ENCODE measurements at regions not wholly inside any gene's neighbourhood (a gene's known extent, or its start where the extent isn't known, plus 50 kb on each side); places are given as distances from the start of the nearest gene placed in this dataset.

- DNase-seq (no peak), ATAC-seq (ENCODE audit: insufficient read depth, low read depth) (no peak)
- Histone ChIP-seq H3K27ac (ENCODE audit: low read length) (no peak overlapping the region), H3K9me3 (ENCODE audit: insufficient read depth, low read length, severe bottlenecking) (no peaks in the 10 kb centered on the region), H3K27me3 (ENCODE audit: insufficient read depth, low read length, poor library complexity) (no peaks in the 10 kb centered on the region), H3K4me2 (ENCODE audit: insufficient read depth, low read length) (no peak overlapping the region), H2AFZ (ENCODE audit: low read depth, low read length) (no peak overlapping the region), H3K4me1 (ENCODE audit: insufficient read depth, low read length) (peaks cover 6% of the 10 kb centered on the region; the same call in 1 of the 2 replicates), H3K9ac (ENCODE audit: low read depth, low read length) (no peak overlapping the region), H3K36me3 (ENCODE audit: insufficient read depth, low read length) (no peaks in the 10 kb centered on the region), H4K20me1 (ENCODE audit: insufficient read depth, low read length) (no peaks in the 10 kb centered on the region), H3K4me3 (ENCODE audit: low read depth in 1 of 2, low read length in 2 of 2) (no peak overlapping the region), H3K79me2 (ENCODE audit: insufficient read depth, low read length) (no peaks in the 10 kb centered on the region)
- no peak for TF ChIP-seq EZH2 (IDR thresholded peaks at IDR 0.05; ENCODE audit: borderline replicate concordance, low read depth, low read length, severe bottlenecking)
- TF ChIP-seq CTCF (IDR thresholded peaks at IDR 0.05; ENCODE audit: borderline replicate concordance, extremely low read depth, low read length, poor library complexity, severe bottlenecking): no peak
Measured at GRCh38 chr2:58347810-58348209, 106.7 kb upstream of the FANCL start.

DNA sequence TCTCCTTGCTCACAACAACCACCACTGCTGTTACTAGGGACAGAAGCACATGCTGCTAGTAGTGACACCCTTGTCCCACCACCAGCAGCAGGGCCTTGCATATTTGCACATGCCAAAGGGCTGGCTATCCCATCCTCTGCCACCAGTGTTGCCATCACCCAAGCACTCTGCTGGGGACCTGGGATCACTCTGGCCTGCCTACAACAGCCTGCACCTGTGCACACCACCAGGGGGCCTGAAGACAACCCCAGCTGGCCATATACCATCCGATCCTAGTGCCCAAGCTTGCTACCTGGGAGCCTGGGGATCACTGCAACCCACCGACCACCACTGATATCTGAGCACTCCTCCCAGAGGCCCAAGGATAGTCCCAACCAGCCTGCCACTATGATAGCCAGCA is 99.9 kb upstream of the FANCL start:
- H3K9ac ChIP-seq (ENCODE audit: low read depth, low read length): no peak overlapping the region
- no peaks in the 10 kb centered on the region for H3K36me3 ChIP-seq (ENCODE audit: insufficient read depth, low read length)
- peaks cover 2% of the 10 kb centered on the region for H3K9me3 ChIP-seq (ENCODE audit: insufficient read depth, low read length, severe bottlenecking)
- H2AFZ ChIP-seq (ENCODE audit: low read depth, low read length): no peak overlapping the region
- no peaks in the 10 kb centered on the region for H3K4me1 ChIP-seq (ENCODE audit: insufficient read depth, low read length)
- ATAC-seq (ENCODE audit: insufficient read depth, low read depth) (no peak), DNase-seq (no peak)
- H3K4me3 ChIP-seq (ENCODE audit: low read depth in 1 of 2, low read length in 2 of 2): no peak overlapping the region
- no peaks in the 10 kb centered on the region for H4K20me1 ChIP-seq (ENCODE audit: insufficient read depth, low read length)
- no peaks in the 10 kb centered on the region for H3K79me2 ChIP-seq (ENCODE audit: insufficient read depth, low read length)
- H3K4me2 ChIP-seq (ENCODE audit: insufficient read depth, low read length): no peak overlapping the region
- H3K27me3 ChIP-seq (ENCODE audit: insufficient read depth, low read length, poor library complexity): no peaks in the 10 kb centered on the region
- H3K27ac ChIP-seq (ENCODE audit: low read length): no peak overlapping the region
- peak; percentile 8 for TF ChIP-seq CTCF (IDR thresholded peaks at IDR 0.05; ENCODE audit: borderline replicate concordance, extremely low read depth, low read length, poor library complexity, severe bottlenecking)
- no peak for TF ChIP-seq EZH2 (IDR thresholded peaks at IDR 0.05; ENCODE audit: borderline replicate concordance, low read depth, low read length, severe bottlenecking)

DNA sequence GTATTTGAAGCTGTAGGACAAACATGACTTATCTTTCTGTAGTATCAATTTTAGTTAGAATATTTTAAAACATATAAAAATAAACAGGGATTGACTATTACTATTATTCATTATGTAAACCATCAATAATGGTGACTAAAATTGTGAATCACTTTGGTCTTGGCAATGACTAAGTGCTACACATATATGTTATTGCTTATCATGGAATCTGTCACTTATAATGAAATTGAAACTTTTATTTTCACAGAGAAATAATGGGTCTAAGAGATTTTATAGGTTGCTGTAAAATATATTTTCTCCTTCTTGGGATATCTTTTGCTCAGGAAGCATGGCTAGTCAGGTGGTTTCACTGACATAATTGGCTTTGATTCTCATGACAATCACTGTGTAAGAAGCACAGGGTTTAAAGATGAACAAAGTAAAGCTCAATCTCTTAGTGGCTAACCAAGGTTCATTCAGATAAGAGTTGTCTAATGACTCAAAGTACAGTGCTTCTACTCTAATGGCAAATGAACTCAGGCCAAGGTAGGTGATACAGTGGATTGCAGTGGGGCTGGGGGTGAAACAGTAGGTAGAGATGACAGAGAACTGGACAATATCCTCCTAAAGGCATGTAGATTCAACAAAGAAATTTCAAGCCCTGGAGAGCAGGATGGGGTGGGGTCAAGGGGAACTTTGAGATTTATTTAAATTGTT is 98.6 kb upstream of the FANCL start:
- DNase-seq: no peak
- Histone ChIP-seq H3K36me3 (ENCODE audit: insufficient read depth, low read length) (no peaks in the 10 kb centered on the region), H3K9me3 (ENCODE audit: insufficient read depth, low read length, severe bottlenecking) (peaks cover 2% of the 10 kb centered on the region), H3K27me3 (ENCODE audit: insufficient read depth, low read length, poor library complexity) (no peaks in the 10 kb centered on the region), H3K4me2 (ENCODE audit: insufficient read depth, low read length) (no peak overlapping the region), H3K4me1 (ENCODE audit: insufficient read depth, low read length) (no peaks in the 10 kb centered on the region), H3K79me2 (ENCODE audit: insufficient read depth, low read length) (no peaks in the 10 kb centered on the region), H4K20me1 (ENCODE audit: insufficient read depth, low read length) (no peaks in the 10 kb centered on the region), H3K27ac (ENCODE audit: low read length) (no peak overlapping the region), H2AFZ (ENCODE audit: low read depth, low read length) (no peak overlapping the region), H3K4me3 (ENCODE audit: low read depth in 1 of 2, low read length in 2 of 2) (no peak overlapping the region), H3K9ac (ENCODE audit: low read depth, low read length) (no peak overlapping the region)
- no peak for ATAC-seq (ENCODE audit: insufficient read depth, low read depth)
- no peak for TF ChIP-seq CTCF (IDR thresholded peaks at IDR 0.05; ENCODE audit: borderline replicate concordance, extremely low read depth, low read length, poor library complexity, severe bottlenecking)
- no peak for TF ChIP-seq EZH2 (IDR thresholded peaks at IDR 0.05; ENCODE audit: borderline replicate concordance, low read depth, low read length, severe bottlenecking)
